Astrocyte (in vitro differentiated cells and primary cell): ENCODE measurements at regions not wholly inside any gene's neighbourhood (a gene's known extent, or its start where the extent isn't known, plus 50 kb on each side); places are given as distances from the start of the nearest gene placed in this dataset.

Source experiments
- CTCF ChIP-seq: IDR thresholded peaks from 2 replicates; pipeline ENCODE4 v1.5.1; 2011; ENCODE audit warnings: low read depth, mild to moderate bottlenecking, inconsistent platforms, low read length, moderate library complexity; ENCODE audit not compliant: insufficient read depth
- EZH2 ChIP-seq: IDR thresholded peaks from 2 replicates; pipeline ENCODE4 v1.6.1; 2012; ENCODE audit warnings: mild to moderate bottlenecking, low read length, inconsistent platforms; ENCODE audit not compliant: insufficient read depth

- TF ChIP-seq CTCF (no peak), EZH2 (no peak)
Observed at GRCh38 chr3:36165509-36166290, 214.6 kb upstream of the STAC start.
